ENCODE measurements at regions not wholly inside any gene's neighbourhood (a gene's known extent, or its start where the extent isn't known, plus 50 kb on each side); places are given as distances from the start of the nearest gene placed in this dataset.
"Not testable (repeated sequence)": the region's sequence is repeated elsewhere in the genome, so short reads cannot be mapped to it uniquely, and the experiment has no call there.

DNA sequence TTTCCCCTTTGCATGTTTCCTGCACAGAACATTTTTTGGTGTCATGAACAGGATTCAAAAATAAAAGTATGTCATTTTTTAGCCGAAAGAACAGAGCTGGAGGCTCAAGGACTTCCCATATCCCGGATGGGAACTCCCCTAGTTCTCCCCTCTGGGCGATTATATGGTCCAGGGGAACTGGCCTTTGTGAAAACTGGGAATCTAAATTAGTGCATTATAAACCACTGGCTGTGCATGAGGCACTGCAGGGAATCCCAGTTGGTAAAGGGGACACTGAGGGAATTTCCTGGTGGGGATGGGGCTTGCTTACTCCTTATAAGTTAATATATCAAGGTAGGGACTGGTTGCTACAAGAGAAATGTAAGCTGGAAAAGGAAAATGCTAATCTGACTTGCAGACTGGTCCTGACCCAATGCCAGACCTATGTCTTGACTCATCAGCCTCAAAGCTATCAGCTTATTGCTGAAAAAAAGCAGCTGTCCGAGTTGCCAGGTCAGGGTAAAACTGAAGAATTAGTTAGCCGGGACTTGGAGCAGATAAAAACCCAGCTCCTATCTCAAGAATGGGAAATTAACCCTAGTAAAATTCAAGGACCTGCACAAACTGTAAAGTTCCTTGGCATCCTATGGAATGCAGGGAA lies 122.6 kb downstream of the FCRL5 start:
- Mint-ChIP-seq H3K36me3 (ENCODE audit: low read depth) (no peaks in the 10 kb centered on the region), H3K27ac (no peak overlapping the region), H3K4me1 (ENCODE audit: low read depth) (no peaks in the 10 kb centered on the region), H3K9me3 (no peaks in the 10 kb centered on the region), H3K4me3 (ENCODE audit: low read depth) (no peak overlapping the region), H3K27me3 (ENCODE audit: low read depth) (peaks cover 7% of the 10 kb centered on the region)
- intact Hi-C loops (cut with micrococcal nuclease) = no loop called here
- DNase-seq (ENCODE audit: low spot score) = no peak

DNA sequence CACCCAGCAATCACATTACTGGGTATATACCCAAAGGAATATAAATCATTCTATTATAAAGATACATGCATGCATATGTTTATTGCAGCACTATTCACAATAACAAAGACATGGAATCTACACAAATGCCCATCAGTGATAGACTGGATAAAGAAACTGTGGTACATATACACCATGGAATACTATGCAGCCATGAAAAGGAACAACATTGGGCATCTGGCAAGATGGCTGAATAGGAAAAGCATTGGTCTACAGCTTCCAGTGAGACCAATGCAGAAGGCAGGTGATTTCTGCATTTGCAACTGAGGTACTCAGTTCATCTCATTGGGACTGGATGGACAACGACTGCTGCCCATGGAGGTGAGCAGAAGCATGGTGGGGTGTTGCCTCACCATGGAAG lies 128.6 kb downstream of the FCRL5 start:
- intact Hi-C loops (cut with micrococcal nuclease); H3K4me1 Mint-ChIP-seq (ENCODE audit: low read depth); H3K4me3 Mint-ChIP-seq (ENCODE audit: low read depth); DNase-seq (ENCODE audit: low spot score); H3K27me3 Mint-ChIP-seq (ENCODE audit: low read depth); H3K36me3 Mint-ChIP-seq (ENCODE audit: low read depth); H3K9me3 Mint-ChIP-seq; H3K27ac Mint-ChIP-seq: not testable (repeated sequence)

DNA sequence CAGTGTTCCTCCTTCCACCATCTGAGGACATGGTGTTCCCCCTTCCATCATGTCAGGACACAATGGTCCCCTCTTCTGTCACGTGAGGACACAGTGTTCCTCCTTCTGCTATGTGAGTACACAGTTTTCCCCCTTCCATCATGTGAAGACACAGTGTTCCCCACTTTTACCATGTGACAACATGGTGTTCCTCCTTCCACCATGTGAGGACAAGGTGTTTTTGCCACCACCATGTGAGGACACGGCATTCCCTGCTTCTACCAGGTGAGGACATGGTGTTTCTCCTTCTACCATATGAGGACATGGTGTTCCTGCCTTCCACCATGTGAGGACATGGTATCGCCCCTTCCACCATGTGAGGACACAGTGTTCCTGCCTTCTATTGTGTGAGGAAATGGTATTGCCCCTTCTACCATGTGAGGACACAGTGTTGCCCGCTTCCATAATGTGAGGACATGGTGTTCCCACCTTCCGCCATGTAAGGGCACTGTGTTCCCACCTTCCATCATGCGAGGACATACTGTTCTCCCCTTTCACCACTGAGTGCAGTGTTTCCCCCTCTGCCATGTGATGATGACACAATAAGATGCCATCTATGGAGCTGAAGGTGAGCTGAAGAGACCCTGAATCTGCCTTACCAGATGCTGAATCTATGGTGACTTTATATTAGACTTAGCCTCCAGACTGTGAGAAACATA lies 132.3 kb downstream of the FCRL5 start:
- no peak for DNase-seq (ENCODE audit: low spot score)
- no peak overlapping the region for H3K4me3 Mint-ChIP-seq (ENCODE audit: low read depth)
- H3K9me3 Mint-ChIP-seq = no peaks in the 10 kb centered on the region
- intact Hi-C loops (cut with micrococcal nuclease) = no loop called here
- H3K4me1 Mint-ChIP-seq (ENCODE audit: low read depth) = no peaks in the 10 kb centered on the region
- no peaks in the 10 kb centered on the region for H3K36me3 Mint-ChIP-seq (ENCODE audit: low read depth)
- no peak overlapping the region for H3K27ac Mint-ChIP-seq
- no peaks in the 10 kb centered on the region for H3K27me3 Mint-ChIP-seq (ENCODE audit: low read depth)

DNA sequence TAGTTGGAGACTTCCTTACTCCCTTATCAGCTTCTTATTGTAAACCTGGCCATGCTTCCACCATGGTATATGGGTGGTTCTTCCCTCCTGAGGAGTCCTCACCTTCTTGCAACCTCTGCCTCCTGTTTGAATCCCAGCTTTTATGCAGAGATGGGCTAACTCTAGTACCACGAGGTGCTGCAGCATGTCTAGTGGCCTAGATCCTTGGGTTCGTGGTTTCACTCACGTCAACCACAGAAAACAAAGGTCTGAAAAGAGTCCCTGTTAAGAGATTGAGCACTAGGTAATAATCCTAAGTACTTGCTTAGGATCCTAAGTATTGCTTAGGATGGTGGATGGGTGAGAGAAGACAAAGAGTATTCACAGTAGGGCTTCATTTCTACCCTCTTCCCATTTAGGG lies 133.7 kb downstream of the FCRL5 start:
- no peak for DNase-seq (ENCODE audit: low spot score)
- no peaks in the 10 kb centered on the region for H3K9me3 Mint-ChIP-seq
- H3K27ac Mint-ChIP-seq = no peak overlapping the region
- no peaks in the 10 kb centered on the region for H3K4me1 Mint-ChIP-seq (ENCODE audit: low read depth)
- H3K4me3 Mint-ChIP-seq (ENCODE audit: low read depth) = no peak overlapping the region
- H3K27me3 Mint-ChIP-seq (ENCODE audit: low read depth) = no peaks in the 10 kb centered on the region
- H3K36me3 Mint-ChIP-seq (ENCODE audit: low read depth) = no peaks in the 10 kb centered on the region
- intact Hi-C loops (cut with micrococcal nuclease) = no loop called here

DNA sequence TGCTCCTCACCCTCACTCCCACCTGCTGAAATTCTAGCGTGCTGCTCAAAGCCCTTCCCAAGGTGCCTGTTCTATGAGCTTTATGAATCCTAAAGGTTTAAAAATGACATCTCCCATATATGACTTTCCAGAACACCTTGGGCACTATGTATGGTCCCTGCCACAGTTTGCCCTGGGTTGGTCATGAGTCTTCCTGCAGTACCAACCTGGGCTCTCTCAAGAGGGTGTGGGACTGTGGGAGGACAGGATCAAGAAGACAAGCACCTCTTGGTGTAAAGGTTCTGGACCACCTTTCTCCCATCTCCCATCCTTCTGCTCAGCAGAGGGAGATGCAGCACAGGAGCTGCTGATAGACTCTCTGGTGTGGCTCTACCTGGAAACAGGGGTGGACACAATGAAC lies 134.1 kb downstream of the FCRL5 start:
- H3K9me3 Mint-ChIP-seq = no peaks in the 10 kb centered on the region
- H3K4me3 Mint-ChIP-seq (ENCODE audit: low read depth) = no peak overlapping the region
- H3K27me3 Mint-ChIP-seq (ENCODE audit: low read depth) = no peaks in the 10 kb centered on the region
- no peak for DNase-seq (ENCODE audit: low spot score)
- intact Hi-C loops (cut with micrococcal nuclease) = no loop called here
- H3K27ac Mint-ChIP-seq = no peak overlapping the region
- H3K36me3 Mint-ChIP-seq (ENCODE audit: low read depth) = no peaks in the 10 kb centered on the region
- H3K4me1 Mint-ChIP-seq (ENCODE audit: low read depth) = no peaks in the 10 kb centered on the region

- Mint-ChIP-seq H3K9me3 (no peaks in the 10 kb centered on the region), H3K36me3 (ENCODE audit: low read depth) (no peaks in the 10 kb centered on the region), H3K27me3 (ENCODE audit: low read depth) (no peaks in the 10 kb centered on the region), H3K27ac (no peak overlapping the region), H3K4me1 (ENCODE audit: low read depth) (no peaks in the 10 kb centered on the region), H3K4me3 (ENCODE audit: low read depth) (no peak overlapping the region)
- intact Hi-C loops (cut with micrococcal nuclease) = no loop called here
- no peak for DNase-seq (ENCODE audit: low spot score)
Observed at GRCh38 chr1:157415661-157416060, 136.7 kb downstream of the FCRL5 start.

DNA sequence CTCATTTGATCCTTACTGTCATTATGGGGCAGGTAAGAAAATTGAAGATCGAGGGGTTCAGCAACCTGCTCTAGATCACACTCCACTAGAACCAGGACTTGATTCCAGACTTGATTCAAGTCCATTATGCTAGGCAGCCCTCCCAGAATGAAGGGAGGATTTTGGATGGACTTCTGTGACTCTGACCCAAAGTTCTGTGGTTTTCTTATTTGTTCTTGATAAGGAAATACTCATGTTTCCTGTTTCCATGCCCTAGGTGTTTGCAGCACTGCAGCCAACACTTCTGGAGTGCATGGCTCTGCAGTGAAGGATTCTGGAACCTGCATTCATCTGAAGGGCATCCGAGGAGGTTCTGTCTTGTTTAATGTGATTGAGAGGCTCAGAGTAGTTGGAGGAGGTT lies 140.0 kb downstream of the FCRL5 start:
- DNase-seq (ENCODE audit: low spot score) = no peak
- no peaks in the 10 kb centered on the region for H3K4me1 Mint-ChIP-seq (ENCODE audit: low read depth)
- H3K4me3 Mint-ChIP-seq (ENCODE audit: low read depth) = no peak overlapping the region
- H3K36me3 Mint-ChIP-seq (ENCODE audit: low read depth) = no peaks in the 10 kb centered on the region
- no peak overlapping the region for H3K27ac Mint-ChIP-seq
- intact Hi-C loops (cut with micrococcal nuclease) = no loop called here
- H3K27me3 Mint-ChIP-seq (ENCODE audit: low read depth) = no peaks in the 10 kb centered on the region
- H3K9me3 Mint-ChIP-seq = no peaks in the 10 kb centered on the region

DNA sequence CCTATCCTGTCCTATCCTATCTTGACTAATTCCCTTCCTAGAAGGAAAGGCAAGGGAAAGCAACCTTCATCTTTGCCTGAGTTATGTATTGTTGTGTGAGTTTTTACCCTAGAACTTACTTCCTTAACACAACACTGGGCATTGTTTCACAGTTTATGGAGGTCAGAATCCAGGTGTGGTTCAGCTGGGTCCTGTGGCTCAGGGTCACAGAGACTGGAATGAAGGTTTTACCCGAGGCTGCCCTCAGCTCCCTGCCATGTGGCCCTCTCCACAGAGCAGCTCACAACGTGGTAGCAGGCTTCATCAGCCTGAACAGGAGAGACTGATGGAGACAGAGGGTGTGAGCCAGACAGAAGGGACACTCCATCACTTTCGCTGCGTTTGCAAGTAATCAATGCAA lies 140.5 kb downstream of the FCRL5 start:
- H3K9me3 Mint-ChIP-seq = no peaks in the 10 kb centered on the region
- intact Hi-C loops (cut with micrococcal nuclease) = no loop called here
- no peak for DNase-seq (ENCODE audit: low spot score)
- no peak overlapping the region for H3K27ac Mint-ChIP-seq
- no peaks in the 10 kb centered on the region for H3K27me3 Mint-ChIP-seq (ENCODE audit: low read depth)
- H3K4me1 Mint-ChIP-seq (ENCODE audit: low read depth) = no peaks in the 10 kb centered on the region
- H3K36me3 Mint-ChIP-seq (ENCODE audit: low read depth) = no peaks in the 10 kb centered on the region
- no peak overlapping the region for H3K4me3 Mint-ChIP-seq (ENCODE audit: low read depth)

GRCh38 chr1:157411064-157411463 lies 141.3 kb downstream of the FCRL5 start:
- intact Hi-C loops (cut with micrococcal nuclease) = no loop called here
- Mint-ChIP-seq H3K4me1 (ENCODE audit: low read depth) (no peaks in the 10 kb centered on the region), H3K27ac (no peak overlapping the region), H3K9me3 (no peaks in the 10 kb centered on the region), H3K36me3 (ENCODE audit: low read depth) (no peaks in the 10 kb centered on the region), H3K4me3 (ENCODE audit: low read depth) (no peak overlapping the region), H3K27me3 (ENCODE audit: low read depth) (no peaks in the 10 kb centered on the region)
- no peak for DNase-seq (ENCODE audit: low spot score)

- no peak for DNase-seq (ENCODE audit: low spot score)
- no peak overlapping the region for H3K27ac Mint-ChIP-seq
- H3K4me1 Mint-ChIP-seq (ENCODE audit: low read depth) = no peaks in the 10 kb centered on the region
- H3K36me3 Mint-ChIP-seq (ENCODE audit: low read depth) = no peaks in the 10 kb centered on the region
- H3K27me3 Mint-ChIP-seq (ENCODE audit: low read depth) = no peaks in the 10 kb centered on the region
- intact Hi-C loops (cut with micrococcal nuclease) = no loop called here
- H3K9me3 Mint-ChIP-seq = no peaks in the 10 kb centered on the region
- no peak overlapping the region for H3K4me3 Mint-ChIP-seq (ENCODE audit: low read depth)
Observed at GRCh38 chr1:157410457-157410856, 141.9 kb downstream of the FCRL5 start.

DNA sequence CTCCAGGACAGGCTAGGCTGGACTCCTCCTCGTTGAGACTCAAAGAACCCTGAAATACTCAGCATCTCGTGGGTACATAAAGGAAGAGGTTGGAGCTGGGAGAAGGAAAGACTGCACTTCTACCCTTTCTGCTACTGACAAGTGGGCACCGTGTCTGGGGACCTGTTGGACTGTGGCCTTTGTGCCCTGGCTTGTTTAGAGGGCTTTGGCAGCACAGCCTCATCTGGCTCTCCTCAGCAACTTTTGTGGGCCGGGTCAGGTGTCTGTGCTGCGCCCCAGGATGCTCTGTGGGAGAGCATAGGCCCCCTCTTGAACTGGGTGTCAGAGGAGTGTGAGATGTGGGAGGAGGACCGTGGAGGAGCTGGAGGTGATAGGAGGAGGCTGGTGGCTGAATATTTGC lies 142.4 kb downstream of the FCRL5 start:
- Mint-ChIP-seq H3K4me3 (ENCODE audit: low read depth) (no peak overlapping the region), H3K4me1 (ENCODE audit: low read depth) (no peaks in the 10 kb centered on the region), H3K27me3 (ENCODE audit: low read depth) (no peaks in the 10 kb centered on the region), H3K27ac (no peak overlapping the region), H3K36me3 (ENCODE audit: low read depth) (no peaks in the 10 kb centered on the region), H3K9me3 (no peaks in the 10 kb centered on the region)
- DNase-seq (ENCODE audit: low spot score) = no peak
- intact Hi-C loops (cut with micrococcal nuclease) = no loop called here

GRCh38 chr1:157407917-157408525 lies 144.3 kb downstream of the FCRL5 start:
- H3K27me3 Mint-ChIP-seq (ENCODE audit: low read depth) = peaks cover 7% of the 10 kb centered on the region
- no peaks in the 10 kb centered on the region for H3K4me1 Mint-ChIP-seq (ENCODE audit: low read depth)
- no peaks in the 10 kb centered on the region for H3K9me3 Mint-ChIP-seq
- no peak overlapping the region for H3K27ac Mint-ChIP-seq
- H3K4me3 Mint-ChIP-seq (ENCODE audit: low read depth) = no peak overlapping the region
- no peaks in the 10 kb centered on the region for H3K36me3 Mint-ChIP-seq (ENCODE audit: low read depth)
- intact Hi-C loops (cut with micrococcal nuclease) = no loop called here
- no peak for DNase-seq (ENCODE audit: low spot score)

DNA sequence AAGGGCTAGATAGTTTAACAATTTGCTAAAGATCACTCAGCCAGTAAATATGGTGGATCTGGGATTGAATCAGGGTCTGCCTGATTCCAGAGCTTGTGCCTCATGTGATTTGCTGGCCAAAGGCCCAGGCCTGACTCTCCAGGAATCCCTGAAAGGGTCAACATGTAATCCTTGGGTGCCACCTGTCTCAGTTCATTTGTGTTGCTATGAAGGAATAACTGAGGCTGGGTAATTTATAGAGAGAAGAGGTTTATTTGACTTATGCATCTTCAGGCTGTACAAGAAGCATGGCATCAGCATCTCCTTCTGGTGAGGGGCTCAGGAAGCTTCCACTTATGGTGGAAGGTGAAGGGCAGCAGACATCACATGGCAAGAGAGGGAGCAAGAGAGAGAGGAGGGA lies 144.9 kb downstream of the FCRL5 start:
- Mint-ChIP-seq H3K36me3 (ENCODE audit: low read depth) (no peaks in the 10 kb centered on the region), H3K9me3 (no peaks in the 10 kb centered on the region), H3K4me1 (ENCODE audit: low read depth) (no peaks in the 10 kb centered on the region), H3K4me3 (ENCODE audit: low read depth) (no peak overlapping the region), H3K27me3 (ENCODE audit: low read depth) (peaks cover 9% of the 10 kb centered on the region), H3K27ac (no peak overlapping the region)
- intact Hi-C loops (cut with micrococcal nuclease) = no loop called here
- no peak for DNase-seq (ENCODE audit: low spot score)

Data from activated T-helper 2 cell treated with anti-CD3 and anti-CD28 coated beads, Interferon-gamma antibody, Interleukin-2, Interleukin-4, amounts not matched to agents 10 μg/mL and 5 μg/mL and 100 μg/mL, durations not matched to agents 14 hours and 24 hours and 36 hours (primary cell).